ENCODE measurements at regions not wholly inside any gene's neighbourhood (a gene's known extent, or its start where the extent isn't known, plus 50 kb on each side); places are given as distances from the start of the nearest gene placed in this dataset.

DNA sequence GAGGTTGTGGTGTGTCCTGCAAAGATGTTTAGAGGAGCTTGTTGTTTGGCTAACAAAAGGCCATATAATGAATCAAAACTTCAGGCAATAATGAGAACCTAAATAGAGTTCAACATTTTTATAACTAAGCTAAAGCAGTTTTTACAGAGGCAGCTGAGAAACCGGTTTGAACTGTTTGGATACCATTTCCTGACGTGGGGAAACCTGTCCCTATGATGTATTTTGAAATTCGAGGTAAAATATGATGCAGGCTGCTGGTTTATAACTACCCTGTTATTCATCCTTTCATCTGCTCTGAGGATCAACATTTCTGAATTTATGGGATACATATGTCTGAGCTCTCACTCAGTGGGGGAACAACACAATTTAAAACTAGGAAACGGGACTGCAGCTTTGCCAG, 289.5 kb upstream of the IRX2 start:
- FAIRE-seq: no peak
- no peaks in the 10 kb centered on the region for H4K20me1 ChIP-seq (replicated peaks; ENCODE audit: control insufficient read depth, insufficient read depth, low read length)
- no peak for ATAC-seq
- no peaks in the 10 kb centered on the region for H3K9me1 ChIP-seq (ENCODE audit: control insufficient read depth, insufficient read depth, low read length)
- no peak overlapping the region for H3K27ac ChIP-seq (ENCODE audit: extremely low read depth, low read depth, low read length)
- no peak for DNase-seq (ENCODE audit: extremely low read depth in 1 of 4, low spot score in 3 of 4)
- no TSS peak for BruUV-seq (replicated peaks)
- H3K4me3 ChIP-seq: no peak overlapping the region
- no peaks in the 10 kb centered on the region for H3K9me3 ChIP-seq (replicated peaks; ENCODE audit: control insufficient read depth, insufficient read depth, low read depth, low read length)
- no peaks in the 10 kb centered on the region for H3K36me3 ChIP-seq (ENCODE audit: control insufficient read depth, insufficient read depth, low read length)
- H3K4me1 ChIP-seq (replicated peaks in 1 of 2; ENCODE audit: control insufficient read depth in 2 of 2, insufficient read depth in 2 of 2, low read length in 2 of 2): no peaks in the 10 kb centered on the region
- H3K79me2 ChIP-seq (ENCODE audit: control insufficient read depth, insufficient read depth, low read length): no peaks in the 10 kb centered on the region
- ChIA-PET CTCF (ENCODE audit: low intra/inter-chr PET ratio) (no interaction called here), POLR2A (interaction anchor here (0.9 kb wide), 1 partner anchor 16 kb away, joined by 3 read pairs; no protein-coding TSS in a partner anchor)
- in situ Hi-C loops (cut with MboI) (no loop called here), intact Hi-C loops (cut with micrococcal nuclease) (no loop called here)
- H2AFZ ChIP-seq (ENCODE audit: low read depth, low read length): no peak overlapping the region
- H3K9ac ChIP-seq (ENCODE audit: insufficient read depth in 1 of 2, low read depth in 2 of 2, low read length in 2 of 2): no peak overlapping the region
- H3K4me2 ChIP-seq (ENCODE audit: insufficient read depth, low read length): no peak overlapping the region
- 0% methylated on average over 4 of the region's 4 CpGs for WGBS (ENCODE audit: insufficient coverage, low coverage, missing lambda C conversion rate)
- H3K27me3 ChIP-seq (ENCODE audit: control insufficient read depth in 2 of 2, insufficient read depth in 2 of 2, low read length in 2 of 2): no peaks in the 10 kb centered on the region
- TF ChIP-seq, protein P1, sequence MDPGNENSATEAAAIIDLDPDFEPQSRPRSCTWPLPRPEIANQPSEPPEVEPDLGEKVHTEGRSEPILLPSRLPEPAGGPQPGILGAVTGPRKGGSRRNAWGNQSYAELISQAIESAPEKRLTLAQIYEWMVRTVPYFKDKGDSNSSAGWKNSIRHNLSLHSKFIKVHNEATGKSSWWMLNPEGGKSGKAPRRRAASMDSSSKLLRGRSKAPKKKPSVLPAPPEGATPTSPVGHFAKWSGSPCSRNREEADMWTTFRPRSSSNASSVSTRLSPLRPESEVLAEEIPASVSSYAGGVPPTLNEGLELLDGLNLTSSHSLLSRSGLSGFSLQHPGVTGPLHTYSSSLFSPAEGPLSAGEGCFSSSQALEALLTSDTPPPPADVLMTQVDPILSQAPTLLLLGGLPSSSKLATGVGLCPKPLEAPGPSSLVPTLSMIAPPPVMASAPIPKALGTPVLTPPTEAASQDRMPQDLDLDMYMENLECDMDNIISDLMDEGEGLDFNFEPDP (CRISPR knock-in tag; IDR thresholded peaks at IDR 0.05): no peak
- no peak for TF ChIP-seq NR0B1 (IDR thresholded peaks at IDR 0.05; ENCODE audit: partially characterized antibody)
- TF ChIP-seq KAT2B (IDR thresholded peaks at IDR 0.05; ENCODE audit: low read depth, low read length): no peak
- no peak for TF ChIP-seq EHMT2 (IDR thresholded peaks at IDR 0.05)
- TF ChIP-seq E2F4 (CRISPR knock-in tag; IDR thresholded peaks at IDR 0.05; ENCODE audit: low read depth): no peak
- no peak for TF ChIP-seq CEBPG (CRISPR knock-in tag; IDR thresholded peaks at IDR 0.05)
- no peak for TF ChIP-seq CEBPG (tag; conservative IDR thresholded peaks at IDR 0.05 in 1 of 2, IDR thresholded peaks at IDR 0.05 in 1 of 2)
- no peak for TF ChIP-seq XRCC4 (IDR thresholded peaks at IDR 0.05; ENCODE audit: extremely low read depth, insufficient read depth, insufficient read length)
- TF ChIP-seq PPARD (CRISPR knock-in tag; IDR thresholded peaks at IDR 0.05): no peak
- no peak for TF ChIP-seq TCF7 (IDR thresholded peaks at IDR 0.05; ENCODE audit: borderline replicate concordance)
- no peak for TF ChIP-seq TAF15 (IDR thresholded peaks at IDR 0.05; ENCODE audit: low read depth, low read length)
- no peak for TF ChIP-seq NCOR1 (IDR thresholded peaks at IDR 0.05)
- TF ChIP-seq ZBTB7A (IDR thresholded peaks at IDR 0.05; ENCODE audit: borderline replicate concordance, control insufficient read depth, low read depth, low read length): no peak
- no peak for TF ChIP-seq NBN (IDR thresholded peaks at IDR 0.05; ENCODE audit: low read depth)
- TF ChIP-seq, protein P2, sequence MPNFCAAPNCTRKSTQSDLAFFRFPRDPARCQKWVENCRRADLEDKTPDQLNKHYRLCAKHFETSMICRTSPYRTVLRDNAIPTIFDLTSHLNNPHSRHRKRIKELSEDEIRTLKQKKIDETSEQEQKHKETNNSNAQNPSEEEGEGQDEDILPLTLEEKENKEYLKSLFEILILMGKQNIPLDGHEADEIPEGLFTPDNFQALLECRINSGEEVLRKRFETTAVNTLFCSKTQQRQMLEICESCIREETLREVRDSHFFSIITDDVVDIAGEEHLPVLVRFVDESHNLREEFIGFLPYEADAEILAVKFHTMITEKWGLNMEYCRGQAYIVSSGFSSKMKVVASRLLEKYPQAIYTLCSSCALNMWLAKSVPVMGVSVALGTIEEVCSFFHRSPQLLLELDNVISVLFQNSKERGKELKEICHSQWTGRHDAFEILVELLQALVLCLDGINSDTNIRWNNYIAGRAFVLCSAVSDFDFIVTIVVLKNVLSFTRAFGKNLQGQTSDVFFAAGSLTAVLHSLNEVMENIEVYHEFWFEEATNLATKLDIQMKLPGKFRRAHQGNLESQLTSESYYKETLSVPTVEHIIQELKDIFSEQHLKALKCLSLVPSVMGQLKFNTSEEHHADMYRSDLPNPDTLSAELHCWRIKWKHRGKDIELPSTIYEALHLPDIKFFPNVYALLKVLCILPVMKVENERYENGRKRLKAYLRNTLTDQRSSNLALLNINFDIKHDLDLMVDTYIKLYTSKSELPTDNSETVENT (CRISPR knock-in tag; IDR thresholded peaks at IDR 0.05): no peak
- TF ChIP-seq MBD2 (IDR thresholded peaks at IDR 0.05; ENCODE audit: borderline replicate concordance, low read depth): no peak
